Rectal smooth muscle tissue (tissue), 1 donor: ENCODE measurements at regions not wholly inside any gene's neighbourhood (a gene's known extent, or its start where the extent isn't known, plus 50 kb on each side); places are given as distances from the start of the nearest gene placed in this dataset.

ENCODE experiments used
- H3K27ac ChIP-seq: one replicate; pipeline ENCODE4 v1.7.0; 2013; ENCODE audit warnings: low read depth, low read length, inconsistent platforms
- H3K27me3 ChIP-seq: one replicate; pipeline ENCODE4 v1.7.0; 2013; ENCODE audit warnings: low read length; ENCODE audit not compliant: control insufficient read depth, insufficient read depth
- H3K36me3 ChIP-seq: one replicate; pipeline ENCODE4 v1.7.0; 2013; ENCODE audit warnings: low read length; ENCODE audit not compliant: control insufficient read depth, insufficient read depth
- H3K4me1 ChIP-seq: one replicate; pipeline ENCODE4 v1.7.0; 2013; ENCODE audit warnings: low read length; ENCODE audit not compliant: control insufficient read depth, insufficient read depth
- H3K4me3 ChIP-seq: one replicate; pipeline ENCODE4 v1.7.0; 2013; ENCODE audit warnings: low read length
- H3K9ac ChIP-seq: one replicate; pipeline ENCODE4 v1.7.0; 2013; ENCODE audit warnings: low read length

DNA sequence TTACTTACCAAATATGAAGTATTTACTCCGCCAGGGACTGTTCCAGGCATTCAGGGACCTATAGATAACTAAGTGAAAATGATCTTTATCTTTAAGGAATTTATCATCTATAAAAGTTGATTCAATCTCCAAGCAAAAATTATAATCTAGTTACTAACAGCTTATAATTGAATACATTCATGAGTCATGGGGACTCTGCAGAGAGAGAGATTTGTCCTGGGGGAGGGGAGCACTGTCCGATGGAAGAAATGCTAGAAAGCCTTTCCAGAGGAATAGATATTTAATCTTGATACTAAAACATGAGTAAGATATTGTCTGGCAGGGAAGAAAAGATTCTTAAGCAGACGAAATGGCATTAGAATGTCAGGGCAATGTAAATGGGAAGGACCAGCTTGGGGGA is 139.3 kb downstream of the CD164 start:
- Histone ChIP-seq H3K36me3 (no peaks in the 10 kb centered on the region), H3K4me1 (peaks cover 2% of the 10 kb centered on the region), H3K4me3 (no peak overlapping the region), H3K27me3 (no peaks in the 10 kb centered on the region), H3K9ac (no peak overlapping the region), H3K27ac (no peak overlapping the region)

- H3K4me1 ChIP-seq: peaks cover 2% of the 10 kb centered on the region
- H3K27ac ChIP-seq: no peak overlapping the region
- H3K36me3 ChIP-seq: no peaks in the 10 kb centered on the region
- H3K27me3 ChIP-seq: no peaks in the 10 kb centered on the region
- no peak overlapping the region for H3K9ac ChIP-seq
- no peak overlapping the region for H3K4me3 ChIP-seq
Observed at GRCh38 chr6:109242029-109242428, 140.2 kb downstream of the CD164 start.

- Histone ChIP-seq H3K4me1 (peaks cover 2% of the 10 kb centered on the region), H3K27me3 (no peaks in the 10 kb centered on the region), H3K27ac (no peak overlapping the region)
Observed at GRCh38 chr6:109241199-109241598, 141.1 kb downstream of the CD164 start.

DNA sequence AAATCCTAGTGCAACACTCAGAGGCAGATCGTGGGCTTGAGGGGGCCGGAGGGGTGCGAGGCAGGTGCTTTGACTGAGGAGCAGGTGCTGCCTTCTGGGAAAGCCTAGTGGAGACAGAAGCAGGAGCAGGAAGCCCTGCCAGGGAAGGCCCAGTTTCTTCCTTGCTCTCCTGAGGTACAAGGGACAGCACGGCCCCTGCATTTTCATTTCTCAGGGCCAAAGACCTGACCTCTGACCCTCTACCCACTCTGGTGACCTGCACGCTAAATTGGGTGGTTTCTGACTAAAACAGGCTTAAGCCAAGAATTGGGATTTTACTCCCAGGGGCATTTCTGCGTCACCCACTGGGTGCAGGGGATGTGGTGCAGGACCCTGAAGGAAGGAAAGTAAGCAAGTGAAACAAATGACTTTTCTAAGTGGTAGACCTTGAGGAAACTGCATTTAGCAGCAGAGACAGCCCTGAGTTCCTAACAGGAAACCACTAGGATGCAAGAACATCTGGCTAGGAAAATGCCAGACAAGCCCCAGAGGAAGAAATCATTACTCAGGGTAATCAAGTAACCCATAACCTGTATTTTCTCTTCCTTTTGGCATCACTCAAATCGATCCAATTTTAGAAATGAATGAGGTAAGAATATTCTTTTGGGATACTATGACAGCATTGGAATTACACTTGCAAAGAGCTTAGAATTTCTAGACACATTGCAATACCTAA is 141.7 kb downstream of the CD164 start:
- no peaks in the 10 kb centered on the region for H3K36me3 ChIP-seq
- no peak overlapping the region for H3K4me3 ChIP-seq
- peaks cover 2% of the 10 kb centered on the region for H3K4me1 ChIP-seq
- no peak overlapping the region for H3K27ac ChIP-seq
- H3K27me3 ChIP-seq: no peaks in the 10 kb centered on the region
- no peak overlapping the region for H3K9ac ChIP-seq

More at GRCh38 chr6:109241199-109241598, 141.1 kb downstream of the CD164 start:
- Histone ChIP-seq H3K9ac (no peak overlapping the region), H3K36me3 (no peaks in the 10 kb centered on the region), H3K4me3 (no peak overlapping the region)

GRCh38 chr6:109239651-109240321 is 142.5 kb downstream of the CD164 start:
- H3K9ac ChIP-seq: no peak overlapping the region
- H3K4me3 ChIP-seq: no peak overlapping the region
- peaks cover 2% of the 10 kb centered on the region for H3K4me1 ChIP-seq
- no peaks in the 10 kb centered on the region for H3K27me3 ChIP-seq
- no peaks in the 10 kb centered on the region for H3K36me3 ChIP-seq
- H3K27ac ChIP-seq: peak overlapping the region; percentile 38

GRCh38 chr6:109239160-109239559 is 143.1 kb downstream of the CD164 start:
- Histone ChIP-seq H3K27me3 (no peaks in the 10 kb centered on the region), H3K4me1 (peaks cover 2% of the 10 kb centered on the region), H3K36me3 (no peaks in the 10 kb centered on the region), H3K9ac (no peak overlapping the region), H3K27ac (no peak overlapping the region), H3K4me3 (no peak overlapping the region)

DNA sequence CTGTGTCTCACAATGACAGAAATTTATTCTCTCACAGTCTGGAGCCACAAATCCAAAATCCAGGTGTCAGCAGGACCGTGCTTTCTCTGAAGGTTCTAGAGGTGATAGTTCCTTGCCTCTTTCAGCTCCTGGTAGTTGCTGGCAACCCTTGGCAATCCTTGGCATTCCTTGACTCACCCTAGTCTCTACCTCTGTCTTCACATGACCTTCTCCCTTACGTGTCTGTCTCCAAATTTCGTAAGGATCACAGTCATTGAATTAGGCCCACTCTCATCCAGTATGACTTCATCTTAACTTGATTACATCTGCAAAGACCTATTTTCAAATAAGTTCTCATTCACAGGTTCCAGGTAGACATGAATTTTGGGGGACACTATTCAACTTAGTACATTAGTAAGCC is 143.1 kb downstream of the CEP57L1 start:
- no peak overlapping the region for H3K4me3 ChIP-seq
- no peaks in the 10 kb centered on the region for H3K36me3 ChIP-seq
- H3K27ac ChIP-seq: no peak overlapping the region
- H3K9ac ChIP-seq: no peak overlapping the region
- H3K4me1 ChIP-seq: peaks cover 2% of the 10 kb centered on the region
- H3K27me3 ChIP-seq: no peaks in the 10 kb centered on the region

DNA sequence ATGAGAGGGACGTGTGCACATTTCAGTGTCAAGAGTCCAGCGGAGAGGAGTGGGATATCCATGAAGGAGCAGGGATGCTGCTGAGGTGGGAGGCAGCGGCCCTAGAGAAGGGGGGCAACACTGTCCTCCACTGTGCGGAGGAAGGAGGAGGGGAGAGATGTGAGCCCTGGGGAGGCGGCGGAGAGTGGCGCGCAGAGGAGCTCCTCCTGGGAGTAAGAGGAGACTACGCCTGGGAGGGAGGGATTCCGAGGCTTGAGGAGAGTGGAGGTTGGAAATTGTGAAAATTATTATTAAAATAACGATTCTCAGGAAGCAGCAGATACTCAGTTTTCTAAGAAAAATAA is 142.7 kb downstream of the CEP57L1 start:
- Histone ChIP-seq H3K27ac (no peak overlapping the region), H3K9ac (no peak overlapping the region)

DNA sequence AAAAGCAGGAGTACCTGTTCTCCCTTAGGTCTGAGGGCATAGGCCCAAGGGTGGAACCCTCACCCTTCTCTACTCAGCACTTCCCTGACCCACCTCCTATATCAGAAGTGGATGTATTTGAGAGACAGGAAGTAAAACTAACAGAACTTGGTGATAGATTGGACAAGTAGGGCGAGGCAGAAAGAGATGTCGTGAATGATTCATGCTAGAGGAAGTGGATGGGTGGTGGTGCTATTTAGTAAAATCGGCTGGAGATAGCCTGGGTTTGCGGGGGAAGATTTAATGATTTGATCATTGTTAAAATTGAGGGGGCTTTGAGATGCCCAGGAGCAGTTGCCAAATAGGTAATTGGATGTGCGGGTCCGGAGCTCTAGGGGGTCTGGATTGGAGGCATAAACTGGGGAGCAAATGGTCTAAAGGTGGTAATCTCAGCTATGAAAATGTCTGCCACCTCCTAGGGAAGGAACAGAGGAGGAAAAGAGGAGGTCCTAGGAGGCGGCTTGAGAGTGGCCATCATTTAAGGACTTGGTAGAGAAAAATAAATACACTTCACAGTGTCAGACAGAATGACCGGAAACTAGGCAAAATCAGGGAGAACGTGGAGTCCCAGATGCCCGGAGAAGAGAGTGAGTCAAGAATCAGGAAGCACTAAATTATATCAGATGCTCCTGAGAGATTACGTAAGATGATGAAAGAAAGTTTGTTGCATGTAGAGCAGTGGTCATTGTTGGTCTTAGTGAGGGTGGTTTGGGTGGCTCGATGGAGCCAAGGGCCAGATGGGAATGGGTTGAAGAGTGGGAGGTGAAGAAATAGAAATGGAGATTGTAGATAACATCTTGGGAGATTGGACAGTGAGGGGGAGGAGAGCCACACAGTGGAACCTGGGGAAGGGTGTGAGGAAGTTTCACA is 142.0 kb downstream of the CEP57L1 start:
- Histone ChIP-seq H3K9ac (no peak overlapping the region), H3K4me3 (no peak overlapping the region), H3K36me3 (no peaks in the 10 kb centered on the region), H3K27ac (no peak overlapping the region), H3K4me1 (peaks cover 2% of the 10 kb centered on the region), H3K27me3 (no peaks in the 10 kb centered on the region)

More for the DNA sequence above, 142.7 kb downstream of the CEP57L1 start:
- Histone ChIP-seq H3K27me3 (no peaks in the 10 kb centered on the region), H3K4me1 (peaks cover 2% of the 10 kb centered on the region), H3K36me3 (no peaks in the 10 kb centered on the region), H3K4me3 (no peak overlapping the region)

DNA sequence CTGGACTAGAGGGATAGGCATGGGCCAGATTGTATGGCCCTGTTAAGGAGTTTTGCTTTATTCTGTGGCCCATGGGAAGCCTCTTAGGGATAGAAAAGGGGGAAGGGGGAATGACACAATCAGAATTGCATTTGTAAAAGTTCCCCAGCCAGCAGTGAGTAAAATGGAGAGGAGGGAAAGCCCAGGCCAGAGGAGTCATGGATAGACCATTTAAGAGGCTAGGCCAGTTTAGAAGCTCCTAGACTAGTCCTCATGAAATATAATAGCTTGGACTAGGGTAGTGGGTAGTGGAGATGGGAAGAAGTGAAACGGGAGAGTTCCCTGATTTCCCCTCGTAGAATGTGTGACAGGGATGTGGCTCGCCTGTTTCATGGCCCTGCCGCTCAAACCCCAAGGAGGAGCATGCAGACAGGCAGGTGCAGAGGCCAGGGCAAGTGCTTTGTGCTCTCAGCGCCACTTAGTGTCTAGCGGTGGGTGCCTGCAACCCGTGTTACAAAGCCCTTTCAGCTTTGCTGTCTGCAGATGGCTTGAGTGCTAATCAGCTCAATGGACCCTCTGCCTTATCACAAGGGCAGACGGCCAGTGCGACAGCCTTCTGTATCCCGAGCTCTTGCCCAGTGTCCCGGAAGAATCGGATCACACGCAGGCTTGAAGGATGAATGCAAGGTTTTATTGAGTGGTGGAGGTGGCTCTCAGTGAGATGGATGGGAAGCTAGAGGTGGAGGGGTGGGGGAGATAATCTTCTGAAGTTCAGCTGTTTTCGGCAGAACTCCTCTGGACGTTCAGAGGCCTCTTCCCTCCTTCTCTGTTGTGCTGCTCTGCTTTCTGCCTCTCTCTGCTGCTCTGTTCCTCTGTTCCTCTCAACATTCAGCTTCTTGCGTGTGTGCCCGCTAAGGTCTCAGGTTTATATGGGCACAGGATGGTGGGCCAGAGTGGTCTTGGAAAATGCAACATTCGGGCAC is 141.1 kb downstream of the CEP57L1 start:
- no peak overlapping the region for H3K27ac ChIP-seq
- H3K4me1 ChIP-seq: peaks cover 2% of the 10 kb centered on the region
- no peaks in the 10 kb centered on the region for H3K36me3 ChIP-seq
- H3K9ac ChIP-seq: no peak overlapping the region
- H3K27me3 ChIP-seq: no peaks in the 10 kb centered on the region
- H3K4me3 ChIP-seq: no peak overlapping the region

GRCh38 chr6:109235481-109236038 is 140.3 kb downstream of the CEP57L1 start:
- no peaks in the 10 kb centered on the region for H3K36me3 ChIP-seq
- no peaks in the 10 kb centered on the region for H3K4me1 ChIP-seq
- no peaks in the 10 kb centered on the region for H3K27me3 ChIP-seq
- no peak overlapping the region for H3K9ac ChIP-seq
- no peak overlapping the region for H3K27ac ChIP-seq
- H3K4me3 ChIP-seq: no peak overlapping the region
